WTC11 (cell line): ENCODE measurements at regions not wholly inside any gene's neighbourhood (a gene's known extent, or its start where the extent isn't known, plus 50 kb on each side); places are given as distances from the start of the nearest gene placed in this dataset.

ENCODE experiments used
- ATAC-seq: fragments of 200-7000 bp; cut with Tn5 transposase; 2 replicates; pipeline ENCODE4 v1.10.0; 2021; ENCODE audit warnings: mild to moderate bottlenecking, moderate library complexity
- CTCF ChIA-PET: fragments of 300-600 bp; sonication (Branson Sonifier 250); formaldehyde crosslinking; loops from one replicate; lab custom pipeline; 2021; ENCODE audit warnings: antibody characterized with exemption; lab: Charles Lee
- POLR2A ChIA-PET: fragments of 350-600 bp; sonication (Branson Sonifier 250); formaldehyde crosslinking; loops from one replicate; lab custom pipeline; 2021; ENCODE audit warnings: antibody characterized with exemption; lab: Charles Lee
- DNase-seq: peaks from one replicate; pipeline ENCODE4 v3.0.0; 2021; ENCODE audit warnings: low spot score
- H3K27ac Mint-ChIP-seq: 2 replicates; pipeline ENCODE4 v1.8.0; 2021; ENCODE audit warnings: mixed read lengths
- H3K27me3 Mint-ChIP-seq: 2 replicates; pipeline ENCODE4 v1.8.0; 2021; ENCODE audit warnings: low read depth, mild to moderate bottlenecking, moderate library complexity, mixed read lengths
- H3K36me3 Mint-ChIP-seq: 2 replicates; pipeline ENCODE4 v1.8.0; 2021; ENCODE audit warnings: mixed read lengths
- H3K4me1 Mint-ChIP-seq: 2 replicates; pipeline ENCODE4 v1.8.0; 2022; ENCODE audit warnings: mixed read lengths
- H3K4me3 Mint-ChIP-seq: 2 replicates; pipeline ENCODE4 v1.8.0; 2021; ENCODE audit warnings: mild to moderate bottlenecking, moderate library complexity, mixed read lengths
- H3K9me3 Mint-ChIP-seq: 2 replicates; pipeline ENCODE4 v1.8.0; 2021; ENCODE audit warnings: mixed read lengths
- ARID4B ChIP-seq: sonication (generic); formaldehyde crosslinking; IDR thresholded peaks from 2 replicates; pipeline ENCODE4 v1.8.0; 2023; ENCODE audit warnings: missing genetic modification reagents, mild to moderate bottlenecking, borderline replicate concordance
- ATF1 ChIP-seq: sonication (generic); formaldehyde crosslinking; IDR thresholded peaks from 2 replicates; pipeline ENCODE4 v1.8.1; 2023; ENCODE audit warnings: mild to moderate bottlenecking, moderate library complexity, missing genetic modification reagents
- ATF3 ChIP-seq: sonication (generic); formaldehyde crosslinking; conservative IDR thresholded peaks from 2 replicates; pipeline ENCODE4 v1.8.1; 2022; ENCODE audit warnings: mild to moderate bottlenecking, missing genetic modification reagents
- CREB1 ChIP-seq: sonication (generic); formaldehyde crosslinking; IDR thresholded peaks from 2 replicates; pipeline ENCODE4 v1.8.0; 2023; ENCODE audit warnings: mild to moderate bottlenecking, missing genetic modification reagents
- FOXK1 ChIP-seq: sonication (generic); formaldehyde crosslinking; IDR thresholded peaks from 2 replicates; pipeline ENCODE4 v1.8.0; 2022; ENCODE audit warnings: mild to moderate bottlenecking, moderate library complexity, missing genetic modification reagents
- KAT7 ChIP-seq: sonication (generic); formaldehyde crosslinking; IDR thresholded peaks from 2 replicates; pipeline ENCODE4 v1.8.1; 2023; ENCODE audit warnings: missing genetic modification reagents, mild to moderate bottlenecking, borderline replicate concordance
- MAX ChIP-seq: sonication (generic); formaldehyde crosslinking; IDR thresholded peaks from 2 replicates; pipeline ENCODE4 v1.8.0; 2022; ENCODE audit warnings: mild to moderate bottlenecking, missing genetic modification reagents
- MLX ChIP-seq: sonication (generic); formaldehyde crosslinking; IDR thresholded peaks from 2 replicates; pipeline ENCODE4 v1.8.1; 2023; ENCODE audit warnings: mild to moderate bottlenecking, missing genetic modification reagents, moderate library complexity
- MYBL2 ChIP-seq: sonication (generic); formaldehyde crosslinking; IDR thresholded peaks from 2 replicates; pipeline ENCODE4 v1.8.1; 2023; ENCODE audit warnings: mild to moderate bottlenecking, moderate library complexity, missing genetic modification reagents
- NFATC4 ChIP-seq: fragments of 250-450 bp; sonication (Bioruptor Pico); IDR thresholded peaks from 2 replicates; pipeline ENCODE4 v1.9.0; 2021; ENCODE audit warnings: mild to moderate bottlenecking
- NFE2L1 ChIP-seq: sonication (generic); formaldehyde crosslinking; IDR thresholded peaks from 2 replicates; pipeline ENCODE4 v1.8.1; 2023; ENCODE audit warnings: missing genetic modification reagents
- NFYB ChIP-seq: sonication (generic); formaldehyde crosslinking; conservative IDR thresholded peaks from 2 replicates; pipeline ENCODE4 v1.8.0; 2022; ENCODE audit warnings: low read depth, missing genetic modification reagents
- SMAD3 ChIP-seq: sonication (generic); formaldehyde crosslinking; IDR thresholded peaks from 2 replicates; pipeline ENCODE4 v1.8.0; 2022; ENCODE audit warnings: missing genetic modification reagents, mild to moderate bottlenecking, borderline replicate concordance
- ZBTB43 ChIP-seq: sonication (generic); formaldehyde crosslinking; IDR thresholded peaks from 2 replicates; pipeline ENCODE4 v1.8.1; 2023; ENCODE audit warnings: mild to moderate bottlenecking, missing genetic modification reagents
- ZNF138 ChIP-seq: sonication (generic); formaldehyde crosslinking; conservative IDR thresholded peaks from 2 replicates; pipeline ENCODE4 v1.8.1; 2022; ENCODE audit warnings: mild to moderate bottlenecking, moderate library complexity, missing genetic modification reagents
- ZNF317 ChIP-seq: sonication (generic); formaldehyde crosslinking; IDR thresholded peaks from 2 replicates; pipeline ENCODE4 v1.8.1; 2023; ENCODE audit warnings: low read depth, mild to moderate bottlenecking, moderate library complexity, missing genetic modification reagents, borderline replicate concordance
- ZNF532 ChIP-seq: fragments of 250-450 bp; sonication (Bioruptor Pico); IDR thresholded peaks from 2 replicates; pipeline ENCODE4 v1.9.0; 2021; ENCODE audit warnings: mild to moderate bottlenecking, borderline replicate concordance

GRCh38 chr20:54874718-54875117, 399.3 kb downstream of the DOK5 start:
- Mint-ChIP-seq H3K27me3 (peaks cover 8% of the 10 kb centered on the region), H3K36me3 (peaks cover 54% of the 10 kb centered on the region), H3K4me3 (no peak overlapping the region), H3K27ac (no peak overlapping the region), H3K4me1 (no peaks in the 10 kb centered on the region), H3K9me3 (peaks cover 76% of the 10 kb centered on the region)
- DNase-seq (no peak), ATAC-seq (no peak)
- ChIA-PET CTCF (no interaction called here), POLR2A (no interaction called here)
- no peak for TF ChIP-seq NFYB (CRISPR knock-in tag)
- TF ChIP-seq MAX (CRISPR knock-in tag) = no peak
- no peak for TF ChIP-seq ATF1 (CRISPR knock-in tag)
- TF ChIP-seq KAT7 = no peak
- no peak for TF ChIP-seq CREB1
- TF ChIP-seq NFATC4 (CRISPR knock-in tag) = no peak
- no peak for TF ChIP-seq ZNF138 (CRISPR knock-in tag)
- TF ChIP-seq ZBTB43 (CRISPR knock-in tag) = no peak
- TF ChIP-seq MYBL2 (CRISPR knock-in tag) = no peak
- TF ChIP-seq MLX (CRISPR knock-in tag) = no peak
- no peak for TF ChIP-seq NFE2L1
- no peak for TF ChIP-seq ATF3 (CRISPR knock-in tag)
- no peak for TF ChIP-seq ARID4B (CRISPR knock-in tag)
- no peak for TF ChIP-seq ZNF532
- TF ChIP-seq SMAD3 (CRISPR knock-in tag) = no peak
- TF ChIP-seq ZNF317 (CRISPR knock-in tag) = no peak
- TF ChIP-seq FOXK1 (CRISPR knock-in tag) = no peak
